HFF-Myc (cell line): ENCODE measurements at regions not wholly inside any gene's neighbourhood (a gene's known extent, or its start where the extent isn't known, plus 50 kb on each side); places are given as distances from the start of the nearest gene placed in this dataset.
"Not testable (repeated sequence)": the region's sequence is repeated elsewhere in the genome, so short reads cannot be mapped to it uniquely, and the experiment has no call there.

Source experiments
- DNase-seq: peaks from one replicate; pipeline ENCODE4 v3.0.0-alpha.2; 2011; ENCODE audit warnings: low read depth; ENCODE audit errors: extremely low read depth
- H3K4me3 ChIP-seq: replicated peaks from 2 replicates; pipeline ENCODE4 v1.5.1; 2011; ENCODE audit warnings: low read depth, mild to moderate bottlenecking, control low read depth, low read length
- TF ChIP-seq, protein P1 (sequence below): IDR thresholded peaks from 2 replicates; pipeline ENCODE4 v1.5.1; 2012; ENCODE audit warnings: mild to moderate bottlenecking, low read depth, low read length, control low read depth; ENCODE audit errors: missing control alignments

DNA sequence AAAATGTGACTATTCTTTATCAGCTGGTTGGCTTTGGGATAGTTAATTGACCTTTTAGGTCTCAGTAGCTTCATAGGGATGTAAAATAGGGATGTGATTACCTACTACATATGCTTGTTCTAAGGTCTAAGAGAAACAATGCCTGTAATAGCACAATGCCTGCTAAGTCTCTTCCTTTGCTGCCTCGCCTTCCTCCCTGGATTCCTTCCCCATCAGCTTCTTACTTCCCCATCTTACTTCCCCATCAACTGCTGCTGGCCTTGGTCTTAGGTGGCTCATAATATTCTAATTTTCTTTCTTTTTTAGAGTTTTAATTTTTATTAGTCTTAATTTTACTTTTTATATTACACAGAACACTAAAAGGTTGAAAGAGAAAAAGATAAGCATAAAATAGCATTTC lies 59.2 kb upstream of the GOT2 start:
- no peak for DNase-seq
- H3K4me3 ChIP-seq, result no peak overlapping the region
- TF ChIP-seq, protein P1, sequence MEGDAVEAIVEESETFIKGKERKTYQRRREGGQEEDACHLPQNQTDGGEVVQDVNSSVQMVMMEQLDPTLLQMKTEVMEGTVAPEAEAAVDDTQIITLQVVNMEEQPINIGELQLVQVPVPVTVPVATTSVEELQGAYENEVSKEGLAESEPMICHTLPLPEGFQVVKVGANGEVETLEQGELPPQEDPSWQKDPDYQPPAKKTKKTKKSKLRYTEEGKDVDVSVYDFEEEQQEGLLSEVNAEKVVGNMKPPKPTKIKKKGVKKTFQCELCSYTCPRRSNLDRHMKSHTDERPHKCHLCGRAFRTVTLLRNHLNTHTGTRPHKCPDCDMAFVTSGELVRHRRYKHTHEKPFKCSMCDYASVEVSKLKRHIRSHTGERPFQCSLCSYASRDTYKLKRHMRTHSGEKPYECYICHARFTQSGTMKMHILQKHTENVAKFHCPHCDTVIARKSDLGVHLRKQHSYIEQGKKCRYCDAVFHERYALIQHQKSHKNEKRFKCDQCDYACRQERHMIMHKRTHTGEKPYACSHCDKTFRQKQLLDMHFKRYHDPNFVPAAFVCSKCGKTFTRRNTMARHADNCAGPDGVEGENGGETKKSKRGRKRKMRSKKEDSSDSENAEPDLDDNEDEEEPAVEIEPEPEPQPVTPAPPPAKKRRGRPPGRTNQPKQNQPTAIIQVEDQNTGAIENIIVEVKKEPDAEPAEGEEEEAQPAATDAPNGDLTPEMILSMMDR, result no peak

DNA sequence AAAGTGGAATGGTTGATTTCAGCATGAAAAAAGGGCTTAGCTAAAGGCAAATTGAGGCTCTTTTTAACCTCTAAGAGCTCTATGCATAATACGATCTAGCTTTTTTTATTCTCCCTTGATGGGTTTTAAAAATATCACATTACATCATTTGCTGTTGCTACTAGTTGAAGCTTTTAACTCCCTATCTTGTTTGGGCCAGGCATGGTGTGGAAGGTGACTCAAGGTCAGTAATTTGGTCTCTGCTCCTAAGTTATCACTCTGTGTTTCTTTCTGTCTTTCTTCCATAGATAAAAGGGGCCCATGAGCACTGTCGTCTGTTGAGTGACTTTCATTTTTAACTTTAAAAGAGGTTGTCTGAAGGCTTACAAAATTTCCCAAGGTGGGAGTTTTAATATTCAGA lies 58.1 kb upstream of the GOT2 start:
- TF ChIP-seq, protein P1, result no peak
- no peak for DNase-seq
- no peak overlapping the region for H3K4me3 ChIP-seq

DNA sequence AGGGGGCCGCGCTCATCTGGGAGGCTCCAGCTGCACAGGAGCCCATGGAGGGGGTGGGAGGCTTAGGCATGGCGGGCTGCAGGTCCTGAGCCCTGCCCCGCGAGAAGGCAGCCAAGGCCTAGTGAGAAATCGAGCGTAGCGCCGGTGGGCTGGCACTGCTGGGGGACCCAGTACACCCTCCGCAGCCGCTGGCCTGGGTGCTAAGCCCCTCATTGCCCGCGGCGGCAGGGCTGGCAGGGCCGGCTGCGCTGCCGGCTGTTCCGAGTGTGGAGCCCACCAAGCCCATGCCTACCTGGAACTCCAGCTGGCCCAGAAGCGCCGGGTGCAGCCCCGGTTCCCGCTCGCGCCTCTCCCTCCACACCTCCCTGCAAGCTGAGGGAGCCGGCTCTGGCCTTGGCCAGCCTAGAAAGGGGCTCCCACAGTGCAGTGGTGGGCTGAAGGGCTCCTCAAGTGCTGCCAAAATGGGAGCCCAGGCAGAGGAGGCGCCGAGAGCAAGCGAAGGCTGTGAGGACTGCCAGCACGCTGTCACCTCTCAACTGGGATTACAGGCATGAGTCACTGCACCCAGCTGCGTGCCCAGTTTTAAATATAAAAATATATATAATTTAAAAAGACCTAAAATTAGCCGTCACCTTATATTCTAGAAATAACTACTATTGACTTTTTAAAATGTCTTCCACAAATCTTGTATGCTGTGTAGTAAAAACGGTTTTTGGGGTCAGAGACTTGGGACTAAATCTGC lies 56.9 kb upstream of the GOT2 start:
- not testable (repeated sequence) for DNase-seq, H3K4me3 ChIP-seq

DNA sequence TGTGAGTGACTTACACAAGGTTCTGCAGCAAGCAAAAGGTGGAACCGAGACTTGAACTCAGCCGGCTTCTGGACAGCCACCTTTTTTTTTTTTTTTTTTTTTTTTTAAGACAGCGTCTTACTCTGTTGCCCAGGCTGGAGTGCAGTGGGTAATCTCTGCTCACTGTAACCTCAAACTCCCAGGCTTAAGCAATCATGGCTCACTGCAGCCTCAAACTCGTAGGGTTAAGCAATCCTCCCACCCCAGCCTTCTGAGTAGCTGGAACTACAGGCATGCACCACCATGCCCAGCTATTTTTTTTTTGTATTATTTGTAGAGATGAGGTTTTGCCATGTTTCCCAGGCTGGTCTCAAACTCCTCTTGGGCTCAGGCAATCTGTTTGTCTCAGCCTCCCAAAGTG lies 55.2 kb upstream of the GOT2 start:
- TF ChIP-seq, protein P1, result no peak
- no peak overlapping the region for H3K4me3 ChIP-seq
- DNase-seq, result no peak
